ENCODE measurements at regions not wholly inside any gene's neighbourhood (a gene's known extent, or its start where the extent isn't known, plus 50 kb on each side); places are given as distances from the start of the nearest gene placed in this dataset.

DNA sequence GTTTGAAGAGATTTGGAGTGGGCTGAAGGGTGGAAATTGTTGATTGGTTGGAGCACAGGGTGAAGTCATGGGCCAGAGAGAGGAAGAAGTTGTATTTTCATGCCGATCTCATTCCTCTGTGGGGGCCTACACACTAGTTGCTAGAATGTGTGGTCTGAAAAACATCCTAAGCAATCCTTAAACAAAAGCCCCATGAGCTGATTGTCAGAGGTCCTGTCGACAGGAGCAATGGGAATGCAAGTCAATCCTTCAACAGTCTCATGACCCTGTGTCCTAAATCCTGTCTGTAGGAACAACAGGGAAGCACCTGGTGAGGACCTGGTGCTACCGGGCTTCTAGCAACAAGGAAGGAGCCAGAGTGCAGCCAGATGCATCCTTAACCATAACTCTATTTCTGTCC is 324.0 kb upstream of the TMEM132C start:
- H3K27me3 ChIP-seq (ENCODE audit: insufficient read depth, low read depth): 0 out of 2 replicates have a peak, but pooled peaks cover 2% of the 10 kb centered on the region
- no peaks in the 10 kb centered on the region for H4K20me1 ChIP-seq (ENCODE audit: insufficient read depth)
- BruUV-seq (replicated peaks): no TSS peak
- H3K4me1 ChIP-seq (replicated peaks; ENCODE audit: insufficient read depth): no peaks in the 10 kb centered on the region
- no peak overlapping the region for H3K27ac ChIP-seq
- no peak overlapping the region for H3K4me2 ChIP-seq
- ChIA-PET CTCF (no interaction called here), POLR2A (ENCODE audit: unreplicated experiment) (no interaction called here)
- H3F3A ChIP-seq (ENCODE audit: insufficient read depth, low read depth): no peaks in the 10 kb centered on the region
- no peaks in the 10 kb centered on the region for H3K9me3 ChIP-seq (ENCODE audit: insufficient read depth, low read depth)
- intact Hi-C loops (cut with micrococcal nuclease; ENCODE audit: unreplicated experiment): no loop called here
- no peak overlapping the region for H3K4me3 ChIP-seq
- no peaks in the 10 kb centered on the region for H3K9me2 ChIP-seq (ENCODE audit: insufficient read depth)
- no peak for DNase-seq
- no peak overlapping the region for H2AFZ ChIP-seq
- TF ChIP-seq EZH2 (IDR thresholded peaks at IDR 0.05; ENCODE audit: low read depth) (no peak), CTCF (conservative IDR thresholded peaks at IDR 0.05) (no peak)
- no peaks in the 10 kb centered on the region for H3K36me3 ChIP-seq (ENCODE audit: low read depth)
- no peaks in the 10 kb centered on the region for H3K79me2 ChIP-seq (ENCODE audit: low read depth)

DNA sequence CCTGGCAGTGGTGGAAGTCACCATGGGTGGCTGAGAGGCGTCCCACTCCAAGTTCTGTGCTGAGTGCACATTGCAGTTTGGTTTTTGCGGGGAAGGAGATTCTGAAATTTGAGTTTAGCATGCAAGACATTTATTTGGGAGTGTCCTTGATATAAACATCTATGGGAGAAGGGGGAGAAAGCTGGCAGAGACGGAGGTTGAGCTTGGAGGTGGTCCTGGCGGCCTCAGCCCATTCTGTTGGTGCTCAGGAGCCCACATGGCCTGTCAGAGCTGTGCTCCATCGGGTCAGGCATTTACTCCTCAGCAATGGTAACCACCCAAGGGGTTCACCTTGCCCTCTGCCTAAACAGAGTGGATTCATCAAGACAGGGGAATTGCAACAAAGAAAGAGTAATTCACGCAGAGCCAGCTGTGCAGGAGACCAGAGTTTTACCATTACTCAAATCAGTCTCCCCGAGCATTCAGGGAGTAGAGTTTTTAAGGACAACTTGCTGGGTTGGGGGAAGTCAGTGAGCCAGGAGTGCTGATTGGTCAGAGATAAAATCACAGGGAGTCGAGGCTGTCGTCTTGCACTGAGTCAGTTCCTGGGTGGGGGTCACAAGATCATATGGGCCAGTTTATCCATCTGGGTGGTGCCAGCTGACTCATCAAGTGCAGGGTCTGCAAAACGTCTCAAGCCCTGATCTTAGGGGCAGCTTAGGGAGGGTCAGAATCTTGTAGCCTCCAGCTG is 323.3 kb upstream of the TMEM132C start:
- ChIA-PET POLR2A (ENCODE audit: unreplicated experiment) (no interaction called here), CTCF (no interaction called here)
- intact Hi-C loops (cut with micrococcal nuclease; ENCODE audit: unreplicated experiment): no loop called here
- H3K4me1 ChIP-seq (replicated peaks; ENCODE audit: insufficient read depth): no peaks in the 10 kb centered on the region
- no peak overlapping the region for H3K4me3 ChIP-seq
- no peak overlapping the region for H3K27ac ChIP-seq
- no TSS peak for BruUV-seq (replicated peaks)
- H2AFZ ChIP-seq: no peak overlapping the region
- no peaks in the 10 kb centered on the region for H3K36me3 ChIP-seq (ENCODE audit: low read depth)
- H4K20me1 ChIP-seq (ENCODE audit: insufficient read depth): no peaks in the 10 kb centered on the region
- no peaks in the 10 kb centered on the region for H3K9me3 ChIP-seq (ENCODE audit: insufficient read depth, low read depth)
- H3K9me2 ChIP-seq (ENCODE audit: insufficient read depth): no peaks in the 10 kb centered on the region
- DNase-seq: no peak
- H3K4me2 ChIP-seq: no peak overlapping the region
- H3F3A ChIP-seq (ENCODE audit: insufficient read depth, low read depth): no peaks in the 10 kb centered on the region
- H3K79me2 ChIP-seq (ENCODE audit: low read depth): no peaks in the 10 kb centered on the region
- H3K27me3 ChIP-seq (ENCODE audit: insufficient read depth, low read depth): 0 out of 2 replicates have a peak, but pooled peaks cover 2% of the 10 kb centered on the region
- TF ChIP-seq CTCF (conservative IDR thresholded peaks at IDR 0.05) (no peak), EZH2 (IDR thresholded peaks at IDR 0.05; ENCODE audit: low read depth) (no peak)

GRCh38 chr12:127944211-127944899 is 322.6 kb upstream of the TMEM132C start:
- H3K9me3 ChIP-seq (ENCODE audit: insufficient read depth, low read depth): no peaks in the 10 kb centered on the region
- intact Hi-C loops (cut with micrococcal nuclease; ENCODE audit: unreplicated experiment): no loop called here
- ChIA-PET CTCF (no interaction called here), POLR2A (ENCODE audit: unreplicated experiment) (no interaction called here)
- 0 out of 2 replicates have a peak, but pooled peaks cover 2% of the 10 kb centered on the region for H3K27me3 ChIP-seq (ENCODE audit: insufficient read depth, low read depth)
- no peak for TF ChIP-seq EZH2 (IDR thresholded peaks at IDR 0.05; ENCODE audit: low read depth)
- no peak for TF ChIP-seq CTCF (conservative IDR thresholded peaks at IDR 0.05)
- no peak overlapping the region for H3K4me2 ChIP-seq
- H4K20me1 ChIP-seq (ENCODE audit: insufficient read depth): no peaks in the 10 kb centered on the region
- no TSS peak for BruUV-seq (replicated peaks)
- no peak overlapping the region for H3K4me3 ChIP-seq
- H3F3A ChIP-seq (ENCODE audit: insufficient read depth, low read depth): no peaks in the 10 kb centered on the region
- H3K27ac ChIP-seq: no peak overlapping the region
- H3K9me2 ChIP-seq (ENCODE audit: insufficient read depth): no peaks in the 10 kb centered on the region
- no peak for DNase-seq
- H3K4me1 ChIP-seq (replicated peaks; ENCODE audit: insufficient read depth): no peaks in the 10 kb centered on the region
- no peaks in the 10 kb centered on the region for H3K79me2 ChIP-seq (ENCODE audit: low read depth)
- H2AFZ ChIP-seq: no peak overlapping the region
- H3K36me3 ChIP-seq (ENCODE audit: low read depth): no peaks in the 10 kb centered on the region
